Activated CD4-positive, alpha-beta T cell treated with anti-CD3 and anti-CD28 coated beads for 36 hours (primary cell): ENCODE measurements at regions not wholly inside any gene's neighbourhood (a gene's known extent, or its start where the extent isn't known, plus 50 kb on each side); places are given as distances from the start of the nearest gene placed in this dataset.

Experiments
- ATAC-seq: fragments of 200-7000 bp; cut with Tn5 transposase; one replicate; pipeline ENCODE4 v1.10.0; 2021; ENCODE audit warnings: mild to moderate bottlenecking, moderate library complexity
- CTCF ChIA-PET: fragments of 350-600 bp; sonication (Branson Sonifier 250); formaldehyde crosslinking; loops from one replicate; lab custom pipeline; 2021; ENCODE audit warnings: antibody characterized with exemption; lab: Charles Lee
- POLR2A ChIA-PET: fragments of 350-600 bp; sonication (Branson Sonifier 250); formaldehyde crosslinking; loops from one replicate; lab custom pipeline; 2021; ENCODE audit warnings: antibody characterized with exemption, inconsistent platforms; lab: Charles Lee
- DNase-seq: peaks from one replicate; pipeline ENCODE4 v3.0.0-alpha.2; 2020
- H3K27ac Mint-ChIP-seq: one replicate; pipeline ENCODE4 v1.8.0; 2021; ENCODE audit warnings: mixed read lengths
- H3K27me3 Mint-ChIP-seq: one replicate; pipeline ENCODE4 v1.8.0; 2021; ENCODE audit warnings: mixed read lengths
- H3K36me3 Mint-ChIP-seq: one replicate; pipeline ENCODE4 v1.8.0; 2021; ENCODE audit warnings: low read depth, mixed read lengths
- H3K4me1 Mint-ChIP-seq: one replicate; pipeline ENCODE4 v1.8.0; 2021; ENCODE audit warnings: mixed read lengths
- H3K4me3 Mint-ChIP-seq: one replicate; pipeline ENCODE4 v1.8.0; 2021; ENCODE audit warnings: mild to moderate bottlenecking, moderate library complexity, mixed read lengths
- H3K9me3 Mint-ChIP-seq: one replicate; pipeline ENCODE4 v1.8.0; 2021; ENCODE audit warnings: low read depth, mixed read lengths
- intact Hi-C, 2 experiments: fragments of 100-400 bp; cut with DNase I in 1 of 2; cut with micrococcal nuclease in 1 of 2; formaldehyde crosslinking; loops; one replicate each; pipeline versions ENCODE4 v1.14.2 to v1.15.1; 2022 to 2024; cut with DNase I, micrococcal nuclease

DNA sequence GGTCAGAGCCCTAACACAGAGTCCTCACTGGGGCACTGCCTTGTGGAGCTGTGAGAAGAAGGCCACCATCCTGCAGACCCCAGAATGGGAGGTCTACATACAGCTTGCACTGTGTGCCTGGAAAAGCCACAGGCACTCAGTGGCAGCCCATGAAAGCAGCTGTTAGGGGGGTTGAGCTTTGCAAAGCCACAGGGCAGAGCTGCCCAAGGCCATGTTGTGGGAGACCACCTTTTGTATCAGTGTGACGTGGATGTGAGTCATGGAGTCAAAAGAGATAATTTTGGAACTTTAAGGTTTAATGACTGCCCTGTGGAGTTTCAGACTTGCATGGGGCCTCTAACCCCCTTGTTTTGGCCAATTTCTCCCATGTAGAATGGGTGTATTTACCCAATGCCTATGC, 52.9 kb upstream of the TPRG1 start:
- H3K4me1 Mint-ChIP-seq: no peaks in the 10 kb centered on the region
- ATAC-seq: no peak
- CTCF ChIA-PET: interaction anchor here (0.5 to 0.7 kb wide), 2 partner anchors 1025 to 1423 kb away, joined by 3 to 4 read pairs; no protein-coding TSS in a partner anchor

DNA sequence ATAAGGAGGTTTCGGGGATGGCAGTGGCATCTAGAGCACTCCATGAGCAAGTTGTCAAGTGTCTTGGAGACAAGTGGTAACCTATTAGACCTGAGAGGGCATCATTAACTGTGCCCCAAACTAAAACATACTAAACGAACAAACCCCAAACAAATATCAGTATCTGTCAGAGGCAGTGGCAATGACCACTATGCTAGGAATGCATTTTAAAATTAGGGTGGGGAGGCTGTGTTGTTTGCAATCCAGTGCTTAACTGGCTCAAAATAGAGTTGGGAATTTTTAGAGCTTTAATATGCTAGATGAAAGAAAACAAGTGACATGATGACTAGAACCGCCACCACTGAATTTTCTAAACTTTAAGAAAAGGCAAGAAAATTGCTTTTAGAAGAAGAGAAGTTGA, 51.8 kb upstream of the TPRG1 start:
- intact Hi-C loops: no loop called here
- Mint-ChIP-seq H3K4me1 (no peaks in the 10 kb centered on the region), H3K27ac (no peak overlapping the region), H3K4me3 (no peak overlapping the region), H3K36me3 (peaks cover 3% of the 10 kb centered on the region), H3K27me3 (no peaks in the 10 kb centered on the region), H3K9me3 (peaks cover 10% of the 10 kb centered on the region)
- ATAC-seq (no peak), DNase-seq (no peak)
- POLR2A ChIA-PET: no interaction called here
- CTCF ChIA-PET: no interaction called here

More for the DNA sequence above, 52.9 kb upstream of the TPRG1 start:
- Mint-ChIP-seq H3K36me3 (peaks cover 3% of the 10 kb centered on the region), H3K4me3 (no peak overlapping the region), H3K9me3 (peaks cover 10% of the 10 kb centered on the region), H3K27me3 (no peaks in the 10 kb centered on the region), H3K27ac (no peak overlapping the region)
- DNase-seq: no peak
- intact Hi-C loops: no loop called here
- POLR2A ChIA-PET: no interaction called here

DNA sequence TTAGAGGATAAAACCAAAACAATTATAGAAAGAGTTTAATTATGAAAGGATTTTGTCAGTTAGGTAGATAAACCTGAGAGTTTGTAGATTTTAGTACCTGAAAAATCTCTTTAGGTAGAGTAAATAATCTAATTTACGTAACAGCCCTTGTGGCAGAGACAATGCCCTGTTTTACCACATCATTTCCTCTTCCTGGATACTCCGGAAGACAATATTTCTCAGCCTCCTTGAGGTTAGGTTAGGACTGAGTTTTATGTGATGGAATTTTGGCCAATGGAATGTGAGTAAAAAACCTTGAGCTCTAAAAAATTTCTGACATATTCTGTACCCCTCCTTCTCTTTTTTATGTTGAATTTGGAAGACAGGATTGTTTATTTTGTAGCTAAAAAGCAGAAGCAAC, 50.7 kb upstream of the TPRG1 start:
- H3K27ac Mint-ChIP-seq: no peak overlapping the region
- CTCF ChIA-PET: interaction anchor here (0.8 to 2.2 kb wide), 4 partner anchors 22 to 1382 kb away, joined by 3 to 7 read pairs (median 3); no protein-coding TSS in a partner anchor
- DNase-seq: no peak
- no peak for ATAC-seq
- POLR2A ChIA-PET: no interaction called here
- intact Hi-C loops: no loop called here
- H3K36me3 Mint-ChIP-seq: peaks cover 3% of the 10 kb centered on the region
- H3K4me1 Mint-ChIP-seq: peaks cover 4% of the 10 kb centered on the region
- H3K4me3 Mint-ChIP-seq: no peak overlapping the region
- peaks cover 10% of the 10 kb centered on the region for H3K9me3 Mint-ChIP-seq
- H3K27me3 Mint-ChIP-seq: no peaks in the 10 kb centered on the region
